GM13977 (cell line): ENCODE measurements at regions not wholly inside any gene's neighbourhood (a gene's known extent, or its start where the extent isn't known, plus 50 kb on each side); places are given as distances from the start of the nearest gene placed in this dataset.

Experiments used
- DNase-seq: peaks from one replicate; pipeline ENCODE4 v3.0.0; 2012; ENCODE audit warnings: low spot score
- CTCF ChIP-seq: IDR thresholded peaks from 2 replicates; pipeline ENCODE4 v1.5.1; 2012; ENCODE audit warnings: mild to moderate bottlenecking, control low read depth; ENCODE audit not compliant: insufficient read depth; ENCODE audit errors: extremely low read depth, missing control alignments
- in situ Hi-C: fragments of 300-500 bp; cut with MboI; formaldehyde crosslinking; loops from one replicate; pipeline ENCODE4 v1.12.0; 2022; ENCODE audit warnings: low sequenced_read_pairs, low pct_unique_long_range_greater_than_20kb, mixed read lengths, inconsistent platforms; ENCODE audit not compliant: unreplicated experiment

- TF ChIP-seq CTCF = no peak
- in situ Hi-C loops = no loop called here
- DNase-seq = no peak
Observed at GRCh38 chr5:158084292-158084691, 225.3 kb upstream of the CLINT1 start.

DNA sequence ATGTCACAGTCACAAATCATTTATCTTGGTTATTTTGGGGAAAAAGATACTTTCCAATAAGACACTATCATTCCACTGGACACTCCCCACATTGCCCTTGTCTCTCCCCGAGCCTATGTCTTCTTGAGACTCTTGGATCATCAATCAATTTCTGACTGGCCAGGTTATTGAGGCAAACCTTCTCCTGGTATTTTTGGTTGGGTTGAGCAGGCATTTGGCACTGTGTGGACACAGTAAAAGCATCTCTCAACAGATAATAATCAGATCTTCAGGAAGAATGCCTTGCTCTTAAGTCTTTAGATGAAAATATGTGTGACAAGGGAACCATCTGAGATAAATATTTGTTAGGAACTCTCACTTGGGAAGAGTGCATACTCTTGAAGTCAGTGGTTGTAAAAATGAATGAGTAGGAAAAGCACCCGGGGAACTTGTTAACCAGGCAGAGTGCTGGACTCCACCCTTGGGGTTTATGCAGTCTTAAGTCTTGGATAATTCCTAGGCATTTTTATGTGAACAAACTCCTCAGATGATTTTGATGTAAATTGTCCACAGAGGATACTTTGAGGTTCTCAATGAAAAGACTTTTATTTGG lies 223.8 kb upstream of the CLINT1 start:
- in situ Hi-C loops = no loop called here
- no peak for DNase-seq
- TF ChIP-seq CTCF = no peak

DNA sequence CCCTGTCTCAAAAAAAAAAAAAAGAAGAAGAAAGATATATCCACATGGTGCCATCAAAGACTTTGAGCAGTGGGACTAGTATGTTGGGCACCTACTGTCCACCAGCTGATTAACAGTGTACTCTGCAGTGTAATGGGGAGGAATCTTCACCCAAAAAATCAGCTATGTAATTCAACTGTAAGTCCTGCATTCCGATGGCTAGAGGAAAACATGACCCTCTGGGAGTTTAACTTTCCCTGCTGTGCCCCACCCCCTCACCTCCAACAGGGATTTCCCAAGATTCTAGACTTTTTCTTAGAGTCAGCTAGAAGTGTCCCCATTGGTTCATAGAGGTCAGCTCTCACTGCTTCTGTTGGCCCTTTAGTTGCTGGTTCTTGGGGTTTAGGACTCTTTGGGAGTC lies 221.2 kb upstream of the CLINT1 start:
- DNase-seq = no peak
- no peak for TF ChIP-seq CTCF
- in situ Hi-C loops = no loop called here

GRCh38 chr5:158079097-158079496 lies 220.2 kb upstream of the CLINT1 start:
- no peak for TF ChIP-seq CTCF
- in situ Hi-C loops = no loop called here
- DNase-seq = no peak

- DNase-seq = peak; percentile 44
- in situ Hi-C loops = no loop called here
- peak; percentile 79 for TF ChIP-seq CTCF
Observed at GRCh38 chr5:158074992-158075769, 216.2 kb upstream of the CLINT1 start.

GRCh38 chr5:158074597-158074991 lies 215.6 kb upstream of the CLINT1 start:
- no peak for TF ChIP-seq CTCF
- DNase-seq = no peak
- in situ Hi-C loops = no loop called here
